K562 (cell line): ENCODE measurements at regions not wholly inside any gene's neighbourhood (a gene's known extent, or its start where the extent isn't known, plus 50 kb on each side); places are given as distances from the start of the nearest gene placed in this dataset.
A peak's percentile ranks its signal among the peaks of the same experiment; 100 is the strongest.

ENCODE experiments used
- ATAC-seq: fragments of 200-7000 bp; cut with Tn5 transposase; 3 replicates; pipeline ENCODE4 v1.9.1; 2020; ENCODE audit warnings: moderate library complexity
- BruUV-seq: library from RNA; stranded (reverse); fragments of 400-500 nt; replicated peaks from 2 replicates; lab custom pipeline; 2021; lab: Mats Ljungman, UMichigan
- CTCF ChIA-PET: fragments of 300-600 bp; formaldehyde crosslinking; extraction: SDS; loops from one replicate; lab custom pipeline; 2021; ENCODE audit warnings: low intra/inter-chr PET ratio; lab: Yijun Ruan, JAX
- POLR2A ChIA-PET: fragments of 300-600, 350-650 bp; sonication (Branson Sonifier 250); formaldehyde crosslinking; extraction: SDS; loops from one replicate; lab custom pipeline; 2021; ENCODE audit warnings: antibody characterized with exemption, inconsistent platforms; lab: Yijun Ruan, JAX
- DNase-seq, 4 experiments: peaks; one replicate each; pipeline versions ENCODE4 v3.0.0 to v3.0.0-alpha.2; 2011 to 2018; ENCODE audit warnings: low spot score in 3 of 4, mixed read lengths in 3 of 4; ENCODE audit errors: extremely low read depth in 1 of 4
- FAIRE-seq: peaks from 2 replicates; lab custom pipeline; 2011; peaks lifted over from hg19 to GRCh38; lab: Jason Lieb, UNC
- H2AFZ ChIP-seq: 2 replicates; pipeline ENCODE4 v1.6.0; 2011; ENCODE audit warnings: low read depth, low read length, control low read depth, inconsistent platforms
- H3K27ac ChIP-seq: fragments of 200-600 bp; 3 replicates; pipeline ENCODE4 v1.8.0; 2011; ENCODE audit warnings: low read depth, mild to moderate bottlenecking, control low read depth, inconsistent platforms, low read length, moderate library complexity, mixed read lengths; ENCODE audit errors: extremely low read depth
- H3K27me3 ChIP-seq, 2 experiments: fragments of 300-600 bp in 1 of 2; 2 replicates in 1 of 2; 3 replicates in 1 of 2; pipeline versions ENCODE4 v1.6.0 to v1.8.0; 2011; ENCODE audit warnings: inconsistent platforms in 2 of 2, low read length in 2 of 2, mild to moderate bottlenecking in 1 of 2, mixed read lengths in 1 of 2, moderate library complexity in 1 of 2; ENCODE audit not compliant: control insufficient read depth in 2 of 2, insufficient read depth in 2 of 2
- H3K36me3 ChIP-seq: fragments of 300-600 bp; 3 replicates; pipeline ENCODE4 v1.8.0; 2011; ENCODE audit warnings: mild to moderate bottlenecking, low read length, inconsistent platforms; ENCODE audit not compliant: control insufficient read depth, insufficient read depth
- H3K4me1 ChIP-seq, 2 experiments: fragments of 200-600 bp in 1 of 2; replicated peaks in 1 of 2; 2 replicates in 1 of 2; 3 replicates in 1 of 2; pipeline versions ENCODE4 v1.5.1 to v1.8.0; 2011; ENCODE audit warnings: inconsistent platforms in 2 of 2, low read length in 2 of 2, mild to moderate bottlenecking in 1 of 2, mixed read lengths in 1 of 2, moderate library complexity in 1 of 2; ENCODE audit not compliant: control insufficient read depth in 2 of 2, insufficient read depth in 2 of 2
- H3K4me2 ChIP-seq: 2 replicates; pipeline ENCODE4 v1.6.1; 2011; ENCODE audit warnings: low read length, control low read depth, inconsistent platforms, mixed read lengths; ENCODE audit not compliant: insufficient read depth
- H3K4me3 ChIP-seq: fragments of 200-600 bp; sonication (generic), shearing (Covaris generic); 2 replicates; pipeline ENCODE4 v1.5.1; 2016; ENCODE audit warnings: control low read depth, inconsistent platforms
- H3K79me2 ChIP-seq: fragments of 200-600 bp; 3 replicates; pipeline ENCODE4 v1.8.0; 2011; ENCODE audit warnings: low read length, inconsistent platforms; ENCODE audit not compliant: control insufficient read depth, insufficient read depth
- H3K9ac ChIP-seq, 2 experiments: 2 replicates each; pipeline versions ENCODE4 v1.6.0 to v1.6.1; 2011; ENCODE audit warnings: low read depth in 2 of 2, low read length in 2 of 2, control low read depth in 1 of 2, inconsistent platforms in 1 of 2, mild to moderate bottlenecking in 1 of 2, mixed read lengths in 1 of 2; ENCODE audit not compliant: insufficient read depth in 1 of 2
- H3K9me1 ChIP-seq: one replicate; pipeline ENCODE4 v1.6.0; 2011; ENCODE audit warnings: inconsistent platforms, mild to moderate bottlenecking, low read length, moderate library complexity; ENCODE audit not compliant: control insufficient read depth, insufficient read depth
- H3K9me3 ChIP-seq: replicated peaks from 2 replicates; pipeline ENCODE4 v1.5.1; 2011; ENCODE audit warnings: low read depth, low read length, inconsistent platforms; ENCODE audit not compliant: control insufficient read depth, insufficient read depth
- H4K20me1 ChIP-seq: replicated peaks from 2 replicates; pipeline ENCODE4 v1.6.1; 2011; ENCODE audit warnings: low read length, inconsistent platforms, mixed read lengths; ENCODE audit not compliant: control insufficient read depth, insufficient read depth
- ETV1 ChIP-seq: fragments of 450-650 bp; conservative IDR thresholded peaks from 2 replicates; pipeline ENCODE4 v1.6.1; 2016; ENCODE audit warnings: missing genetic modification characterization, control low read depth, low read depth, missing compliant biosample characterization
- ZNF76 ChIP-seq: fragments of 250-450 bp; sonication (Bioruptor Pico); IDR thresholded peaks from 2 replicates; pipeline ENCODE4 v1.4.0; 2020; ENCODE audit warnings: mild to moderate bottlenecking, moderate library complexity, borderline replicate concordance
- WGBS: fragments of 100-300 bp; shearing (Covaris generic); methylation state at CpG from one replicate; pipeline ENCODE4 v1.1.6; 2016; ENCODE audit warnings: low coverage, mixed read lengths; ENCODE audit not compliant: insufficient coverage; ENCODE audit errors: missing lambda C conversion rate; 5-methylcytosine and 5-hydroxymethylcytosine counted together
- in situ Hi-C: fragments of 300-500 bp; cut with MboI; formaldehyde crosslinking; loops from 4 replicates; pipeline ENCODE4 v1.15.0; 2018; ENCODE audit warnings: inconsistent platforms, mixed read lengths
- intact Hi-C: fragments of 100-400 bp; cut with micrococcal nuclease; formaldehyde crosslinking; loops from 2 replicates; pipeline ENCODE4 v1.14.2; 2022
- TF ChIP-seq, protein P1 (sequence below), 3 experiments: fragments of 200-800 bp in 1 of 3; fragments of 250-450 bp in 1 of 3; fragments of 450-650 bp in 1 of 3; sonication (Bioruptor Pico) in 1 of 3; sonication (Bioruptor generic) in 1 of 3; formaldehyde crosslinking in 1 of 3; IDR thresholded peaks; 2 replicates each; pipeline versions ENCODE4 v1.6.1 to v1.8.0; 2016 to 2022; ENCODE audit warnings: mild to moderate bottlenecking in 2 of 3, missing genetic modification characterization in 2 of 3, missing compliant biosample characterization in 1 of 3, moderate library complexity in 1 of 3

DNA sequence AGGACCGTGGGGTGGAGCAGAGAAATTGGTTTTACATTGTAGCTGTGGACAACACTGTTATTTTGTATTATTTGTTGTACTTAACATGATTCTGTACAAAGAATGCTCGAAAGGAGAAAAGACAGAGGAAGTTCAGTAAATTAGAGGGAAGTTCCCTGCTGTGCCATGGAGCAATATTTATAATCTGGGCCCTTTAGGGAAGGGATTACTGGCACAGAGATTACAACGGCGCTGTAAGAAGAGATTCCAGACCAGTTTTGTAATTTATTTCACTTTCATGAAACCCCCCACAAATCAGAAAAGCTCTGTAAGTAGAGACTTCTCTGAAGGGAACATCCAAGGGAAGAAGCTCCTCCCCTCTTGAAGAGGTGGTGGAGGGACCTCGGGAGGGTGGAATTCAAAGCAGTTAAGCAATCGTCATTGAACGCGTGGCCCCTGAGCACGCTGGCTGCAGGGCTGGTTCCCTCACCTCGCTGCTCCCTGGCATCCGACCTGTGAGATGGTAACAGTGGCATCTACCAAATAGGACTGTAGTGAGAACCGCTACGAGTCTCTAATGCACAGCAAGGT lies 113.5 kb downstream of the KLF6 start:
- ATAC-seq (no peak), DNase-seq (no peak), FAIRE-seq (no peak)
- no peak overlapping the region for H3K9ac ChIP-seq
- H3K9me3 ChIP-seq = no peaks in the 10 kb centered on the region
- H3K4me3 ChIP-seq = no peak overlapping the region
- POLR2A ChIA-PET = no interaction called here
- no peaks in the 10 kb centered on the region for H4K20me1 ChIP-seq
- H3K27me3 ChIP-seq = no peaks in the 10 kb centered on the region
- no peak overlapping the region for H3K4me2 ChIP-seq
- H2AFZ ChIP-seq = no peak overlapping the region
- no peaks in the 10 kb centered on the region for H3K79me2 ChIP-seq
- no peak overlapping the region for H3K27ac ChIP-seq
- no peaks in the 10 kb centered on the region for H3K36me3 ChIP-seq
- intact Hi-C loops = no loop called here
- CTCF ChIA-PET = no interaction called here
- no peaks in the 10 kb centered on the region for H3K9me1 ChIP-seq
- in situ Hi-C loops = no loop called here
- peaks cover 16 to 32% of the 10 kb centered on the region in 2 experiments for H3K4me1 ChIP-seq
- WGBS = 50% methylated on average over 13 of the region's 13 CpGs
- TF ChIP-seq ZNF76 (CRISPR knock-in tag) = no peak
- BruUV-seq = no TSS peak

- Histone ChIP-seq H3K9ac (peak overlapping the region; percentile 54 to 68; a peak in 3 of 4 replicates), H3K79me2 (no peaks in the 10 kb centered on the region), H3K27me3 (no peaks in the 10 kb centered on the region), H3K36me3 (no peaks in the 10 kb centered on the region), H3K4me3 (no peak overlapping the region), H3K4me1 (peaks cover 36 to 51% of the 10 kb centered on the region in 2 experiments), H3K9me3 (no peaks in the 10 kb centered on the region), H3K9me1 (peaks cover 3% of the 10 kb centered on the region), H3K4me2 (peak overlapping the region; percentile 55), H4K20me1 (no peaks in the 10 kb centered on the region), H2AFZ (peak overlapping the region; percentile 73), H3K27ac (peak overlapping the region; percentile 66; the same call in 2 of the 3 replicates)
- CTCF ChIA-PET = no interaction called here
- in situ Hi-C loops (no loop called here), intact Hi-C loops (loop anchor here (5.0 to 10.0 kb wide), 2 partner anchors 113 to 346 kb away; no protein-coding TSS in a partner anchor)
- BruUV-seq = no TSS peak
- FAIRE-seq = no peak
- no peak for TF ChIP-seq ETV1 (tag)
- TF ChIP-seq, protein P1, sequence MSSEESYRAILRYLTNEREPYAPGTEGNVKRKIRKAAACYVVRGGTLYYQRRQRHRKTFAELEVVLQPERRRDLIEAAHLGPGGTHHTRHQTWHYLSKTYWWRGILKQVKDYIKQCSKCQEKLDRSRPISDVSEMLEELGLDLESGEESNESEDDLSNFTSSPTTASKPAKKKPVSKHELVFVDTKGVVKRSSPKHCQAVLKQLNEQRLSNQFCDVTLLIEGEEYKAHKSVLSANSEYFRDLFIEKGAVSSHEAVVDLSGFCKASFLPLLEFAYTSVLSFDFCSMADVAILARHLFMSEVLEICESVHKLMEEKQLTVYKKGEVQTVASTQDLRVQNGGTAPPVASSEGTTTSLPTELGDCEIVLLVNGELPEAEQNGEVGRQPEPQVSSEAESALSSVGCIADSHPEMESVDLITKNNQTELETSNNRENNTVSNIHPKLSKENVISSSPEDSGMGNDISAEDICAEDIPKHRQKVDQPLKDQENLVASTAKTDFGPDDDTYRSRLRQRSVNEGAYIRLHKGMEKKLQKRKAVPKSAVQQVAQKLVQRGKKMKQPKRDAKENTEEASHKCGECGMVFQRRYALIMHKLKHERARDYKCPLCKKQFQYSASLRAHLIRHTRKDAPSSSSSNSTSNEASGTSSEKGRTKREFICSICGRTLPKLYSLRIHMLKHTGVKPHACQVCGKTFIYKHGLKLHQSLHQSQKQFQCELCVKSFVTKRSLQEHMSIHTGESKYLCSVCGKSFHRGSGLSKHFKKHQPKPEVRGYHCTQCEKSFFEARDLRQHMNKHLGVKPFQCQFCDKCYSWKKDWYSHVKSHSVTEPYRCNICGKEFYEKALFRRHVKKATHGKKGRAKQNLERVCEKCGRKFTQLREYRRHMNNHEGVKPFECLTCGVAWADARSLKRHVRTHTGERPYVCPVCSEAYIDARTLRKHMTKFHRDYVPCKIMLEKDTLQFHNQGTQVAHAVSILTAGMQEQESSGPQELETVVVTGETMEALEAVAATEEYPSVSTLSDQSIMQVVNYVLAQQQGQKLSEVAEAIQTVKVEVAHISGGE (CRISPR knock-in tag; IDR thresholded peaks at IDR 0.05) = peak in 1 of 3 experiments; percentile 5; a peak in 1 of 6 replicates
- POLR2A ChIA-PET = interaction anchor here (1.3 kb wide), 1 partner anchor 11 kb away, joined by 4 read pairs; no protein-coding TSS in a partner anchor
- WGBS = 58% methylated on average over 4 of the region's 4 CpGs
- no peak for ATAC-seq
- DNase-seq = no peak
Measured at GRCh38 chr10:3668966-3669330, 116.1 kb downstream of the KLF6 start.
